Parathyroid adenoma (tissue), 2 donors: ENCODE measurements at regions not wholly inside any gene's neighbourhood (a gene's known extent, or its start where the extent isn't known, plus 50 kb on each side); places are given as distances from the start of the nearest gene placed in this dataset.

Experiments used
- H2AFZ ChIP-seq: fragments of 300-600 bp; sonication (generic); one replicate; pipeline ENCODE4 v1.7.0; 2017; ENCODE audit warnings: antibody characterized with exemption, mild to moderate bottlenecking
- H3K27ac ChIP-seq: fragments of 300-600 bp; sonication (generic); one replicate; pipeline ENCODE4 v1.7.0; 2017
- H3K27me3 ChIP-seq: fragments of 300-600 bp; sonication (generic); one replicate; pipeline ENCODE4 v1.7.0; 2017; ENCODE audit warnings: low read length; ENCODE audit not compliant: control insufficient read depth, insufficient read depth
- H3K36me3 ChIP-seq: fragments of 300-600 bp; sonication (generic); one replicate; pipeline ENCODE4 v1.7.0; 2017; ENCODE audit warnings: low read length; ENCODE audit not compliant: control insufficient read depth, insufficient read depth
- H3K4me1 ChIP-seq: fragments of 300-600 bp; sonication (generic); one replicate; pipeline ENCODE4 v1.7.0; 2017; ENCODE audit warnings: control low read depth
- H3K4me2 ChIP-seq: fragments of 300-600 bp; sonication (generic); one replicate; pipeline ENCODE4 v1.7.0; 2017; ENCODE audit warnings: low read length
- H3K4me3 ChIP-seq: fragments of 300-600 bp; sonication (generic); one replicate; pipeline ENCODE4 v1.7.0; 2017; ENCODE audit warnings: low read depth, low read length
- H3K79me2 ChIP-seq: fragments of 300-600 bp; sonication (generic); one replicate; pipeline ENCODE4 v1.7.0; 2017; ENCODE audit warnings: control low read depth
- H3K9ac ChIP-seq: fragments of 300-600 bp; sonication (generic); one replicate; pipeline ENCODE4 v1.7.0; 2017; ENCODE audit warnings: mild to moderate bottlenecking
- H3K9me3 ChIP-seq: fragments of 300-600 bp; sonication (generic); one replicate; pipeline ENCODE4 v1.7.0; 2017; ENCODE audit warnings: low read length; ENCODE audit not compliant: control insufficient read depth
- TF ChIP-seq, protein P1 (sequence below): fragments of 300-600 bp; sonication (generic); IDR thresholded peaks from one replicate; pipeline ENCODE4 v1.7.0; 2017; ENCODE audit warnings: antibody characterized with exemption, mild to moderate bottlenecking
- donor health status: primary hyperparathyroidism.

DNA sequence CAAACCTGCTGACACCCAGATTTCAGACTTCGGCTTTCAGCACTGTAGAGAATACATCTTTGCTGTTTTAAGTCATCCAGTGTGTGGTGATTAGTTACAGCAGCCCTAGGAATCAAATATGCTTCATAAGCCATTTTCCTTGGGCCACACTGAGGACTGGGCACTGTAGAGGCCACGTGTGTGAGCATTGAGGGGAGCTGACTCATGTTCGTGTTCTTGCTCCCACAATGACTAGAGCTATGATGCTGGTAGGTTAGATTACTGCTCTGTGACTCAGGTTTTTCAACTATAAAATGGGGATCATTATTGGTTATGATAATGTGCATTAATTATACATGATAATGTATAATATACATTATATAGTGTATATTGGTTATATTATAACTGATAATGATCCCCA, 96.5 kb upstream of the PALM2AKAP2 start:
- no peak overlapping the region for H2AFZ ChIP-seq
- no peak overlapping the region for H3K4me3 ChIP-seq
- H3K4me1 ChIP-seq: no peaks in the 10 kb centered on the region
- H3K4me2 ChIP-seq: no peak overlapping the region
- TF ChIP-seq, protein P1, sequence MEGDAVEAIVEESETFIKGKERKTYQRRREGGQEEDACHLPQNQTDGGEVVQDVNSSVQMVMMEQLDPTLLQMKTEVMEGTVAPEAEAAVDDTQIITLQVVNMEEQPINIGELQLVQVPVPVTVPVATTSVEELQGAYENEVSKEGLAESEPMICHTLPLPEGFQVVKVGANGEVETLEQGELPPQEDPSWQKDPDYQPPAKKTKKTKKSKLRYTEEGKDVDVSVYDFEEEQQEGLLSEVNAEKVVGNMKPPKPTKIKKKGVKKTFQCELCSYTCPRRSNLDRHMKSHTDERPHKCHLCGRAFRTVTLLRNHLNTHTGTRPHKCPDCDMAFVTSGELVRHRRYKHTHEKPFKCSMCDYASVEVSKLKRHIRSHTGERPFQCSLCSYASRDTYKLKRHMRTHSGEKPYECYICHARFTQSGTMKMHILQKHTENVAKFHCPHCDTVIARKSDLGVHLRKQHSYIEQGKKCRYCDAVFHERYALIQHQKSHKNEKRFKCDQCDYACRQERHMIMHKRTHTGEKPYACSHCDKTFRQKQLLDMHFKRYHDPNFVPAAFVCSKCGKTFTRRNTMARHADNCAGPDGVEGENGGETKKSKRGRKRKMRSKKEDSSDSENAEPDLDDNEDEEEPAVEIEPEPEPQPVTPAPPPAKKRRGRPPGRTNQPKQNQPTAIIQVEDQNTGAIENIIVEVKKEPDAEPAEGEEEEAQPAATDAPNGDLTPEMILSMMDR: no peak
- H3K36me3 ChIP-seq: no peaks in the 10 kb centered on the region
- no peak overlapping the region for H3K9ac ChIP-seq
- no peaks in the 10 kb centered on the region for H3K9me3 ChIP-seq
- H3K27me3 ChIP-seq: no peaks in the 10 kb centered on the region
- no peaks in the 10 kb centered on the region for H3K79me2 ChIP-seq
- H3K27ac ChIP-seq: no peak overlapping the region

DNA sequence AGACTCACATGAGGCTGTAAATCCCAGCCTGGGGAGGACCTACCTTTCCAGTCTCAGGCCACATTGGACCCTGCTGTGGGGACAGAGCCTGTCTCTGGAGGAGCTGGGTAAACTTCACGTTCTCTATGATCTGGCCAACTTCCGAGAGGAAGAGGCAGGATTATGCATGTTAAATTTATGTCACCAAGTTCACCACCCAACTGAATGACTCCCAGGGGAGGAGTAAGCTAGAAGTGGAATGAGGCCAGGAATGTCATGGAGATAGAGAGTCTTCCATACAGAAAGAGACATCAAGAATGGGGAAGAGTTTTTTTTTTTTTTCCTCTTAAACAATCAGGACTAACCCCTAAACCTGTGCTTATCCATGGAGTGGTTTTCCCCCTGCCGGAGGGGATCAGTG, 90.3 kb upstream of the PALM2AKAP2 start:
- H3K4me3 ChIP-seq: no peak overlapping the region
- no peak overlapping the region for H3K4me2 ChIP-seq
- H2AFZ ChIP-seq: no peak overlapping the region
- no peaks in the 10 kb centered on the region for H3K79me2 ChIP-seq
- no peaks in the 10 kb centered on the region for H3K9me3 ChIP-seq
- no peak overlapping the region for H3K9ac ChIP-seq
- no peaks in the 10 kb centered on the region for H3K27me3 ChIP-seq
- no peaks in the 10 kb centered on the region for H3K36me3 ChIP-seq
- TF ChIP-seq, protein P1: no peak
- no peaks in the 10 kb centered on the region for H3K4me1 ChIP-seq
- H3K27ac ChIP-seq: no peak overlapping the region

DNA sequence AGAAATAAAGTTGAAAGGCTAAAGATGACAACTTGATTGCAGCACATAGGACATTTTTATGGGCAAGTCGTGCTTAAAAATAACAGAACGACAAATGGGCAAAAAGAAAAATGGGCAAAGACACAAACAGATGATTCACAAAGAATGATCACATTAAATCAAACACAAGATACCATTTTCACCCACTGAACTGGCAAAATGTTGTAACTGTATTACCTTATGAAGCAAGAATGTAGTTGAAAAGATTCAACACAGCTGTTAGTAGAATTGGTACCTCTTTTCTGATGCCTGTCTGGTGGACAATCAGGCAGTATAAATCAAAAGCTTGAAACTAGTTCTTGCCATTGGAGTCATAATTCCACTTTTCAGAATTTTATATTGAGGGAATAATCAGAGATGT, 81.0 kb upstream of the PALM2AKAP2 start:
- H3K4me2 ChIP-seq: no peak overlapping the region
- H2AFZ ChIP-seq: no peak overlapping the region
- no peak overlapping the region for H3K27ac ChIP-seq
- H3K4me1 ChIP-seq: no peaks in the 10 kb centered on the region
- H3K4me3 ChIP-seq: no peak overlapping the region
- H3K79me2 ChIP-seq: no peaks in the 10 kb centered on the region
- no peak overlapping the region for H3K9ac ChIP-seq
- TF ChIP-seq, protein P1: no peak
- H3K27me3 ChIP-seq: no peaks in the 10 kb centered on the region
- H3K9me3 ChIP-seq: no peaks in the 10 kb centered on the region
- H3K36me3 ChIP-seq: no peaks in the 10 kb centered on the region

DNA sequence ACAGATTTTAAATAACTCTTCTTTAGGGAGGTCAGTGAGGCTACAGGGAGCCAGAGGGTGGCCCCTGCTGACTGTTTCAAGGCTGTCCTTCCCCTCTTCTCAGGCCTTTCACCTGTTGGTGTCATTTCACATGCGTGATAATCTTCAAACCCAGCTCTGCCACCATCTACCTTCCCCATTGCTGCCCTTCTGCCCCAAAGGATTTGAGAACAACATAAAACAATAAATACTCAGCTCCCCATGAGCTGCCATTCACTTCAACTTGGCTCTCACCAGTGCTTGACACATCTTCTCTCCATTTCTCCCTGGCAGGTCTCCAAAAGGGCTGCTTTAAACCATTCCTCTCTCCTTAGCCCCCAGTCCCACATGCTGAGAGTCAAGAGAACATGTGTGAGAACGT, 75.5 kb upstream of the PALM2AKAP2 start:
- no peak overlapping the region for H3K4me3 ChIP-seq
- H3K4me2 ChIP-seq: no peak overlapping the region
- no peaks in the 10 kb centered on the region for H3K27me3 ChIP-seq
- H3K9ac ChIP-seq: no peak overlapping the region
- TF ChIP-seq, protein P1: no peak
- no peak overlapping the region for H3K27ac ChIP-seq
- H3K4me1 ChIP-seq: no peaks in the 10 kb centered on the region
- H3K36me3 ChIP-seq: no peaks in the 10 kb centered on the region
- no peak overlapping the region for H2AFZ ChIP-seq
- no peaks in the 10 kb centered on the region for H3K9me3 ChIP-seq
- no peaks in the 10 kb centered on the region for H3K79me2 ChIP-seq

DNA sequence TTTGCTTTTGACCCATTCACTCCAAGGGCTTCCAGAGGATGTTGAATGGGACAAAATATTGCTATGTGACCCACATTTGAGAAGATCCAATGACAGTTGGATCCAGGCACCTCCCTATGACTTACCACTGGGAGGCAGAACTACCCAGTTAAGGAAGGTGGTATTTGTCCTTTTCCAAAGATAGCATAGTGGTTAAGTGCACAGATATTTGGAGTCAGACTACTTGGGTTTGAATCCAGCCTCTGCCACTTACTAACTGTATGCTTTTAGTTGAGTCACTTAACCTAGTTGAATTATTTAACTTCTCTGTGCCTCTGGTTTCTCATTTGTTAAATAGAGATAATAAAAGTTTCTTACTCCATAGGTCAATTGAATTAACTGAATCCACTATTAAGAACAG, 74.5 kb upstream of the PALM2AKAP2 start:
- H3K36me3 ChIP-seq: no peaks in the 10 kb centered on the region
- H3K79me2 ChIP-seq: no peaks in the 10 kb centered on the region
- H3K4me2 ChIP-seq: no peak overlapping the region
- no peaks in the 10 kb centered on the region for H3K9me3 ChIP-seq
- H3K27ac ChIP-seq: no peak overlapping the region
- no peak overlapping the region for H3K4me3 ChIP-seq
- no peak overlapping the region for H2AFZ ChIP-seq
- TF ChIP-seq, protein P1: no peak
- H3K4me1 ChIP-seq: no peaks in the 10 kb centered on the region
- no peaks in the 10 kb centered on the region for H3K27me3 ChIP-seq
- H3K9ac ChIP-seq: no peak overlapping the region
